ENCODE measurements at regions not wholly inside any gene's neighbourhood (a gene's known extent, or its start where the extent isn't known, plus 50 kb on each side); places are given as distances from the start of the nearest gene placed in this dataset.
"Not testable (repeated sequence)": the region's sequence is repeated elsewhere in the genome, so short reads cannot be mapped to it uniquely, and the experiment has no call there.

DNA sequence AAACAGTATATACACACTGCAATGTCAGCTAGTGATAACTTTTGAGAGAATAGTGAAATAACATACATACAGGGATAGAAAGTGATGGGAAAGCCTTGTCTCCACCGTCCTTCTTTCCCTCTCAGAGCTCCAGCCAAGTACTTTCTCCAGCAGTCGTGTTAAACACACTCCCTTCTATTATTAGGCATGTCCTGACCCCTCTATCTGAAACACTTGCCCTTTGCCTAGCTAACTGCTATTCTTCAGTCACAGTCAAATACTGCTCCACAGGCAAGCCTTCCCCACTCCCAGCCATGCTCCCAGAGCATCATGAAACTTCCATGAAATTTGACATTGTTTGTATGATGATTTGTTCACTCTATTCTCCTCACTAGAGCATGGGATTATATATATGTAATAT is 291.1 kb downstream of the TRIML1 start:
- ATAC-seq: no peak
- no peak overlapping the region for H3K27ac Mint-ChIP-seq
- no peaks in the 10 kb centered on the region for H3K27me3 Mint-ChIP-seq
- H3K9me3 Mint-ChIP-seq: peaks cover 12 to 31% of the 10 kb centered on the region in 2 donors
- no peak for DNase-seq
- H3K4me1 Mint-ChIP-seq: no peaks in the 10 kb centered on the region
- no peak overlapping the region for H3K4me3 Mint-ChIP-seq

DNA sequence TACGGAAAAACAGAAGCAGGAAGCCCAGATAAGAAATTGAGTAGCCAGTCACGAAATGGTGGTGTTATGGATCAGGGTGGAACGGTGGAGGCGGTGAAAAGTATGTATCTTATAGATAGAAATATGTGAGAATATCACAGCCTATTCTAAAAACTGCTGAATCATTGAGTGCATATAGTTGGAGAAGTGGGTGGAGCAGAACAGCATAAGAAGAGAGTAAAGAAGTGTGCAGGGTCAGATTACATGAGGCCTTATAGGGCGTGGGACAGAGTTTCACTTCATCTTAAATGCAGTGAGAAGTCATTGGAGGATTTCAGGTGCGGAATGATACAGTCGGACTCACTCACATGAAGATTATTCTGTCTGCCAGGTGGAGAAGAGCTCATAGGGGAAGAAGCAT is 293.1 kb downstream of the TRIML1 start:
- no peak overlapping the region for H3K27ac Mint-ChIP-seq
- H3K4me1 Mint-ChIP-seq: no peaks in the 10 kb centered on the region
- H3K4me3 Mint-ChIP-seq: no peak overlapping the region
- H3K27me3 Mint-ChIP-seq: no peaks in the 10 kb centered on the region
- DNase-seq: no peak
- peaks cover 13 to 33% of the 10 kb centered on the region in 2 donors for H3K9me3 Mint-ChIP-seq
- no peak for ATAC-seq

DNA sequence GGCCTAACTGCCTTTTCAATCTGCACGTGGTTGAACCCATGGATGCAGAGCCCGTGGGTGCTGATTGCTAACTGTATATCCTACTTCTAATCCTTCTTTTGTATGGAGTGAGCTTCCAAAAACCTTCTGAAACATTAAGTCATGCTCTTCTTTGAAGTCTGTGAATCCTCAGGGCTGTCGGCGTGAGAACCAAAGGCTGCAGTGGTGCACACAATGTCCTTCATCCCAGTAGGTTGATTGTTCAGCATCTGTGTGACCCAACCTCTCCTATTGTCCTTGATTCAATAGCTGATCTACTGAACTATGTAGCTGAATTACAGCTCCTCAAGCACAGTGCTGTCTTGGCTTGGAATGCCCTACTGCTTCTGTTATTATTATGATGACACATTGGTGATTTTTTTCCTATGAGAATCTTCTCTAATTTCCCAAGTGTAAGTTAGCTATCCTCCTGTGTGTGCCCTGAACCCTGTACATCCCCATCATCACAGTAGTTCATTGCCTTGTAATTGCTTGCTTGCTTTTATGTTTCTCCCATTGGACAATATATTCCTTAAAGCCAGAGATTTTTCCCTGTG is 294.6 kb downstream of the TRIML1 start:
- no peak for DNase-seq
- ATAC-seq: no peak
- H3K27me3 Mint-ChIP-seq: no peaks in the 10 kb centered on the region
- H3K4me1 Mint-ChIP-seq: no peaks in the 10 kb centered on the region
- H3K27ac Mint-ChIP-seq: no peak overlapping the region
- peaks cover 13 to 33% of the 10 kb centered on the region in 2 donors for H3K9me3 Mint-ChIP-seq
- no peak overlapping the region for H3K4me3 Mint-ChIP-seq

DNA sequence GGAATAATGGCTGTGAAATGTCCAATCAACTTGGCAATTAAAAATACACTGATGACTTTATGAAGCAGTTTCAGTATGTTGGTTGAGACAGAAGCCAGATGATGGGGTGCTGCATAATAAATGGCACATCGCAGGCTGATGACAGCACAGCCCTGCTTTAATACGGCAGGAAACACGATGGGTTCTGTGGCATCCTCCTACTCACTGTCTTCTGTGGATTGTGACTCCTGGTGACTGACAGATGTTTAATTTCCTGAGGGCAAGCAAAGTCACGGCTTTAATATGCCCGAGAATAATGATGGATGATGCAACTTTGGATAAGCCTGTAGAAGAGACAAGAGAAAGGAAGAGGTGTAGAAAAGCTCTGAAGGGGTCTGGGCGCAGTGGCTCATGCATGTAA is 295.4 kb downstream of the TRIML1 start:
- H3K9me3 Mint-ChIP-seq: peaks cover 13 to 33% of the 10 kb centered on the region in 2 donors

DNA sequence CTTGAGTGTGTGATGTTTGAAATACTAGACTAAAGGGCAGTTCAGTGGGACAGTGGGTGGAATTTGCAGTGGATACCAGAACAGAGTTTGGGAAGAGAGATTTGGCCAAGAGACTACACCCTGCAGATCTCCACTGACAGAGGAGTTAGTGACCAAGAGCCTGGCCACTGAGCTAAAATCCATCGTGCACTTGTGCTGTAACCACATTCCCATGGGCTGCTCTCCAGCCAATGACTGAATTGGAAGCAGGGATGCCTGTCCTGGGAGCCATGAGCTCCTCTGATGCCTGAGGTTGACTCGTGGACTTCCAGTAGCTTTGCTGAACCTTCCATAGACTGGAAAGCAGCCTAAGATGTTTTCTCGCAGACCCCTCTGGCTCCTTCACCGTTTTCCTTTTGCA is 296.1 kb downstream of the TRIML1 start:
- Mint-ChIP-seq H3K27ac (no peak overlapping the region), H3K9me3 (peaks cover 13 to 33% of the 10 kb centered on the region in 2 donors), H3K4me1 (no peaks in the 10 kb centered on the region), H3K27me3 (no peaks in the 10 kb centered on the region), H3K4me3 (no peak overlapping the region)
- DNase-seq (no peak), ATAC-seq (no peak)

More for the DNA sequence above, 295.4 kb downstream of the TRIML1 start:
- H3K4me1 Mint-ChIP-seq: no peaks in the 10 kb centered on the region
- H3K27ac Mint-ChIP-seq: no peak overlapping the region
- H3K4me3 Mint-ChIP-seq: no peak overlapping the region
- no peaks in the 10 kb centered on the region for H3K27me3 Mint-ChIP-seq
- ATAC-seq: no peak
- DNase-seq: no peak

DNA sequence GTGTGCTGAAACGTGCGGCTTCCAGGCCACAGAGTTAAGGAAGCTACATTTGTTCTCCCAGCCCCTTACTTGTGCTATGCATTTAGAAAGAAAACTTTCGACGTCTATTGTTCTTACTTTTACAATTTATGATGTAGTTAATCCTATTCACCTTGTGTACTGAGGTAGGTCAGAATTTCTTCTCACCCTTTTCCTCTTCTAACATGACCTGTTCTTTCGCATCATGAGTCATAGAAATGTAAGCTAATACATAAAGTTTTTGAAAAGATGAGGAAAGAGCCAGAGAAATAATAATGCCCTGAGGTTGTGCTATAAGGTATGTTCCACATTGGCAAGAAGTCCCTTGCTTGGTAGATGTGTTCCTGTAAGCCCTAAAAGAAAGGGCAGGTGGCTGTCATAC is 298.3 kb downstream of the TRIML1 start:
- Mint-ChIP-seq H3K4me1 (no peaks in the 10 kb centered on the region), H3K9me3 (peaks cover 5 to 23% of the 10 kb centered on the region in 2 donors), H3K27me3 (no peaks in the 10 kb centered on the region), H3K27ac (no peak overlapping the region), H3K4me3 (no peak overlapping the region)
- ATAC-seq (no peak), DNase-seq (no peak)

DNA sequence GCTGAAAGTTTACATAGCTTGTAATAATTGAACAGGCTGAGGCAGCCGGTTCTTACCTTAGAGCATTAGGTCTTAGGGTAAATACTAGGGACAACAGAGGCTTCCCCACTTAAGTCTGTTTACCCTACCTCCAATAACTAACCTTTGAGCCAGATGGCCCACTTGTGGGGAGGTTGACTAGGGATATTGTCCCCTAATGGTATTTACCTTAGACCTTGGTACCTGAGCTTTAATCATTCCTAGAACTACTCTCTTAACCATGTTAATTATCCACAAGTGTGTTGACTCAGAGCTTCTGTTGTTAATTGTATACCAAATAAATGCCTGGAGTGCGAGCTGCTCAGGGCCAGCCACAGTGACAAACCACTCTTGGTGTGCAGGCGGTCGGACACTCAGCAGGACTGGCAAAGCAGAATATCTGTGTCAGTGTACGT is 299.2 kb downstream of the TRIML1 start:
- not testable (repeated sequence) for H3K27me3 Mint-ChIP-seq, H3K4me3 Mint-ChIP-seq, H3K4me1 Mint-ChIP-seq, ATAC-seq, DNase-seq, H3K27ac Mint-ChIP-seq
- peaks cover 5 to 22% of the 10 kb centered on the region in 2 donors for H3K9me3 Mint-ChIP-seq

DNA sequence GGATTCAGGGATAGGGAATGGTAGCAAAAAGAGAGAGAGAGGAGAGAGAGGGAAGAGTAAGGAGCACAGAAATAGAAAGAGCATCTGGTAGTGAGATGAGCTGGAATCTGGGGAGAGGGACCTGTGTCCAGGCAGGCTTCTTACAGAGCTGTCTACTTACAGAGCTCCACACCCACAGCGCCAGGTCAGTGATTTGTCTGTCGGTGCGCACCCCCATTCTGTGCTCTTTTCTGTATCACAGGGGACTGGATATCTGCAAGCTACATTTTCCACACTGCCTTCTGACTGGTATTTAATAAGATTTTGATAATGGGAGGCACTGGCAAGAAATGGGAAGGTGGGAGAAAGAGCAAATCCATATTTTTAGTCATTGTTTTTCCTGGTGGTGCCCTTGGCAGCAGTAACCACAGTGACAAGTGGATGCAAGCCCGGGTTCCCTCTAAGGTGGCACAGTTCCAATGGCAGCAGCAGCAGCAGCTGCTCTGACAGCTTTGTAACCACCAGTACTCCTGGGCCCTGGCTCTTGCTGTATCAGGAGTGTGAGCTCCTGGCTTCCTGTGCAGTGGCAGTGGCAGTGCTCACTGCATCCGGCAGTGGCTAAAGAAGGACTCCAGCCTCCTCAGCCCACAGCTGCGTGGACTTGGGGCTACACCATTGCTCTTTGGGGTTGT is 300.5 kb downstream of the TRIML1 start:
- H3K4me1 Mint-ChIP-seq: no peaks in the 10 kb centered on the region
- peaks cover 9 to 20% of the 10 kb centered on the region in 2 donors for H3K9me3 Mint-ChIP-seq
- DNase-seq (no peak), ATAC-seq (no peak)
- no peaks in the 10 kb centered on the region for H3K27me3 Mint-ChIP-seq
- H3K27ac Mint-ChIP-seq: no peak overlapping the region
- no peak overlapping the region for H3K4me3 Mint-ChIP-seq

DNA sequence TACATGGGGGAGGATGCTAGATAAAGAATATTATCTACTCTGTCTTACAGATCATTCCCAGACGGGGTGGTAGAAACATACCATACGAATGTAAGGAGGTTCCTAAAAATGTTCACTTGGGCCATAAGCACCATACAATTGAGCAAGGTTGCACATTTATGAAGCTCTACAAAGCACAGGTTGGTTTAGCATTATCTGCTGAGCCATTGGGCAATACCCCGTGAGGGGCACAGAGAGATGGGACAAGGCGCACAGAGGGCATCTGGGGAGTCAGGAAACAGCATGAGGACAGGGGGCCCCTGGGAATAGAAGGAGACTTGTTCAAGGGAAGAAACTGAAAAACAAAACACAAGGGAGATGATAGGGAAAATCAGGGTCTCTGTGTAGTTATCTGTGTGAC is 305.3 kb downstream of the TRIML1 start:
- no peak overlapping the region for H3K27ac Mint-ChIP-seq
- no peaks in the 10 kb centered on the region for H3K4me1 Mint-ChIP-seq
- ATAC-seq (no peak), DNase-seq (no peak)
- H3K4me3 Mint-ChIP-seq: no peak overlapping the region
- no peaks in the 10 kb centered on the region for H3K27me3 Mint-ChIP-seq
- H3K9me3 Mint-ChIP-seq: peaks cover 4 to 13% of the 10 kb centered on the region in 2 donors

DNA sequence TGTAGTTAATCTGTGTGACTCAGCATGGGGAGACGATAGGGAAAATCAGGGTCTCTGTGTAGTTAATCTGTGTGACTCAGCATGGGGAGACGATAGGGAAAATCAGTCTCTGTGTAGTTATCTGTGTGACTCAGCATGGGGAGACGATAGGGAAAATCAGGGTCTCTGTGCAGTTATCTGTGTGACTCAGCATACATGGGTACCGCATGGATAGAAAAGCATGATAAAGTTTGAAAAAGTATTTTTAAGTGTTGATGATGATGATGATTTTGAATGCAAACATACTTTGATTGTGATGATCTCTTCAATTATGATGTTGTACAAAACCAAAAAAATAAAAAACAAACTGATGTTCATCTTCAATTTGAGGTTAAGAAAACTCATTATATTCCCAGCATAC is 309.8 kb downstream of the TRIML1 start:
- H3K4me1 Mint-ChIP-seq, H3K27me3 Mint-ChIP-seq, H3K27ac Mint-ChIP-seq, ATAC-seq, DNase-seq, H3K9me3 Mint-ChIP-seq, H3K4me3 Mint-ChIP-seq: not testable (repeated sequence)

DNA sequence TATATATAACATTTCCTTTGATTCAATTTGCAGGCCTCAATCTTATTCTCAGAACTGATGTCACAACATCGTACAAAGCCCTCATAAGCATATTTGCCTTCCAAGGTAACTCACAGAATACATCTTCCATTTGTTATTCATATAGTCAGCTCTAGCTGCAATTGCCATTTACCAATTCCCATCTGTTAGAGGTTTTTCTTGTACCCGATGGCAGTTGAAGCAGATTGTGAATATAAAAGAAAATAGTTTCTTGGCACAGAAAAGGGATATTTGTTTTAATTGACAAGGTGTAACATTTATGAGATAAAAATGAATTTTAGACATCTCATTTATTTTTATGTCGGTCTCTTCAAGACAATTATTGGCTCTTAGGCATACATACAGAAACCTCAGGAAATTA is 311.3 kb downstream of the TRIML1 start:
- ATAC-seq: no peak
- H3K27me3 Mint-ChIP-seq: no peaks in the 10 kb centered on the region
- H3K9me3 Mint-ChIP-seq: peaks cover 0 to 6% of the 10 kb centered on the region in 2 donors
- H3K27ac Mint-ChIP-seq: no peak overlapping the region
- no peak for DNase-seq
- no peak overlapping the region for H3K4me3 Mint-ChIP-seq
- H3K4me1 Mint-ChIP-seq: no peaks in the 10 kb centered on the region

DNA sequence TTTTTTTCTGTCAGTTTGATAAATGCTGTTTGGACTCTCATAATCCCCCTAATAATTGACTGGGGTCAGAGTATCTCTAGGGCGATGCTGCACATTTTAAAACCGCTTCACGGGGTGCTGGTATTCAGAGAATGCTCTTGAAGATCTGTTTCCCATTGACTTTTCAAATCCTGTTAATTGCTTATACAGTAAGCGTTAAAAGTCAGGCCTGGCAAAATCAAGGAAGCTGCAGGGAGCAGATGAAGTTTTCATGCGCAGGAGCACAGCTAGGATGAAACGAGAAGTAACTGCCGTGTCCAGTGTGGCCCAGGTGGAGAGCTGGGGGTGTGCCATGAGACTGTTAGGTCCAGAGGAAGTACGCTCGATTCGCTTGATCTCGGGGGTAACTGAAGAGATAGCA is 312.9 kb downstream of the TRIML1 start:
- Mint-ChIP-seq H3K27me3 (no peaks in the 10 kb centered on the region), H3K27ac (no peak overlapping the region), H3K9me3 (peaks cover 0 to 9% of the 10 kb centered on the region in 2 donors), H3K4me1 (no peaks in the 10 kb centered on the region), H3K4me3 (no peak overlapping the region)
- DNase-seq (no peak), ATAC-seq (no peak)

DNA sequence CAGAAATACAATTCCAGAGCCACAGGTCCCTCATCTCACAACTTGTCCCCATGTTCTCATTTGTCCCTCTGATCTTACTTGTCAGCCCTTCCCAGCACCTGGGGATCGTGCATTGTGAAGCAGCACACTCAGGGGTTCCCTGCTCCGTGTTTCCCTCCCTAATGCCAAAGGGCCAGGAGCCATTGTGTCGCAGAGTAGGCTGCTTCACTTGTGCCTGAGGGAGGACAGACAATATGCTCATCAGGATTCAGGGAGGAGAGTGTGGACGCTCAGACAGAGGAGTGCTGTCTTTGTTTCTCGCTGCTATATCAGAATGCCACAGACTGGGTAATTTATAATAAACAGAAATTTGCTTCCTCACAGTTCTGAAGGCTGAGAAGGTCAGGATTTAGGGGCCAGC is 315.3 kb downstream of the TRIML1 start:
- Mint-ChIP-seq H3K27me3 (no peaks in the 10 kb centered on the region), H3K9me3 (peaks cover 5 to 24% of the 10 kb centered on the region in 2 donors), H3K4me3 (no peak overlapping the region), H3K27ac (no peak overlapping the region), H3K4me1 (no peaks in the 10 kb centered on the region)
- DNase-seq (no peak), ATAC-seq (no peak)

DNA sequence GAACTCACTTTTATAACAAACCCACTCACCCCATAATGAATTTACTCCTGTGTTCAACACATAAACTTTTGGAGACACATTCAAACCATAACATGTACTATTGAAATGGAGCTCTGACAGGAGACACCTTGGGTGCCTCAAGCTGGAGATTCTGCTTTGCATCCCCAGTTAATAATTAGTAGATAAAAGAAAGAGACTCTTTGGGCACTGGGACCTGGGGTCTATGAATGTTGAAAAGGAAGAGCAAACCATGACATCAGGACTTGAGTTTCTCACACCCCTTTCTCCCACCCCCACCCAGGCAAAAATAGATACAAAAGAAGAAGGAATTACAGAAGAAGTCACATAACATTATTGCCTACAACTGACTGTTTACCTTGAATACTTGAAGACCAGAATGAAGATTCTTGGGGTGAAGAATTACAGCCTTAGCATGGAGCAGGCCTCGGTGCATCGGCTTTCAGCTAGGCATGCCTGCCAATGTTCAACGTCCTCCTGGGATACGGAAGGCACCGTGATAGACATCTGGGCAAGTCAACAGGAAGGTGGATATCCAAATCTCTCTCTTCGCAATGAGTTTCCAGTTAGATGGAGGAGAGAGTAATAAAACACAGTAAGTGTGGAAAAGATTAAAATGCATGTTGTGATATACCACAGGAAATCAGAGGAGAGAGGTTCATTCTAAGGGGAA is 316.0 kb downstream of the TRIML1 start:
- Mint-ChIP-seq H3K27ac (no peak overlapping the region), H3K9me3 (peaks cover 5 to 29% of the 10 kb centered on the region in 2 donors), H3K27me3 (no peaks in the 10 kb centered on the region), H3K4me1 (no peaks in the 10 kb centered on the region), H3K4me3 (no peak overlapping the region)
- no peak for DNase-seq
- ATAC-seq: no peak

DNA sequence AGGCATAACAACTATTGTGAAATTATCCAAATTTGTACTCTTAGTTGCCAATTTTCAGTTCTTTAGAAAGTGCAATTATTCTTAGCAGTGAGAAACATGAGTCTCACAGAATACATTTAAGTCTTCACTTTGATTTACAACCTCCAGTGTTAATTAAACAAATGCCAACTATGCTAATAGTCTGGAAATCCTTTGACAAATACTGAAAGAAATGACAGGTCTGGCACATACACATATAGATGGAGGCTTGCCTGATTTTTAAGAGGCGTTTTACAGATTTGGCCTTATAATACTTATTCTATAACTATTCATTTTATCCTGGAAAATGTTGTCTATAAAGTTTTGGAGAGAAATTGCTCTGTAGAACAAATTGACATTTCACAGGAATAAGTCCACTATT is 320.1 kb downstream of the TRIML1 start:
- ATAC-seq (no peak), DNase-seq (no peak)
- H3K27ac Mint-ChIP-seq: no peak overlapping the region
- H3K27me3 Mint-ChIP-seq: no peaks in the 10 kb centered on the region
- H3K9me3 Mint-ChIP-seq: peaks cover 15 to 43% of the 10 kb centered on the region in 2 donors
- H3K4me1 Mint-ChIP-seq: no peaks in the 10 kb centered on the region
- H3K4me3 Mint-ChIP-seq: no peak overlapping the region

DNA sequence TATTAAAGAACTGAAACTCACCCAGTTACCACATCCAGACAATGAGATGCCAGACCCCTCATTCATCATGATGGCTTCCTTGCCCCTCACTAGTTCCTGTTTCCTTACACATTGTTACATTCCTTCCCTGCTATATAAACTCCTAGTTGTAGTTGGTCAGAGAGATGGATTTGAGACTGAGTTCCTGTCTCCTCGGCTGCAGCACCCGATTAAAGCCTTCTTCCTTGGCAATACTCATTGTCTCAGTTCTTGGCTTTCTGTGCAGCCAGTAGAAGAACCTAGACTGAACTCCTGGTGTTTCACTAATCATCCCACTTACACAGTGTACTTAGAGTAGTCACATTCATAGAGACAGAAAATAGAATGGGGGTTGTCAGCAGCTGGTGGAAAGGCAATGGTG is 324.7 kb downstream of the TRIML1 start:
- Mint-ChIP-seq H3K4me1 (no peaks in the 10 kb centered on the region), H3K27ac (no peak overlapping the region), H3K9me3 (peaks cover 10 to 25% of the 10 kb centered on the region in 2 donors), H3K27me3 (no peaks in the 10 kb centered on the region), H3K4me3 (no peak overlapping the region)
- no peak for DNase-seq
- no peak for ATAC-seq
